Stimulated activated CD4-positive, alpha-beta T cell treated with anti-CD3 and anti-CD28 coated beads, Interleukin-15, amount 100 ng/mL, for 48 hours (primary cell): ENCODE measurements at regions not wholly inside any gene's neighbourhood (a gene's known extent, or its start where the extent isn't known, plus 50 kb on each side); places are given as distances from the start of the nearest gene placed in this dataset.
"Not testable (repeated sequence)": the region's sequence is repeated elsewhere in the genome, so short reads cannot be mapped to it uniquely, and the experiment has no call there.

Experiments used
- DNase-seq, 2 donors: peaks; one replicate each; pipeline ENCODE4 v3.0.0-alpha.2; 2020; ENCODE audit warnings: low read depth in 2 of 2

DNA sequence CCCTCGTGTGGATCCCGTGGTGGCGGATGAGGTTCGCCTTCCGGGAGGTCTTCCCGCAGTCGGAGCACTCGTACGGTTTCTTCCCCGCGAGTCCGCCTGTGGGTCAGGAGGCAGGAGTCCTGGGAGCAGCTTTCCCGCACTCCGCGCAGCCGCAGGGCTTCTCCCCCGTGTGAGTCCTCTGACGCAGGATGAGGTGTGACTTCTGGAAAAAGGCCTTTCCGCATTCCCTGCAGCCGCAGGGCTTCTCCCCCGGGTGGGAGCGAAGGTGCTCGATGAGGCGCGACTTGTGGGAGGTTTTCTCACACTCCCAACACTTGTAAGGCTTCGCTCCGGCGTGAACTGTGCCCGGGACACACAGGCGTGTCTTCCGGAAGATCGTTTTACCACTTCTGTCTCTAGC lies 68.8 kb upstream of the WIPI2 start:
- DNase-seq, result not testable (repeated sequence)

DNA sequence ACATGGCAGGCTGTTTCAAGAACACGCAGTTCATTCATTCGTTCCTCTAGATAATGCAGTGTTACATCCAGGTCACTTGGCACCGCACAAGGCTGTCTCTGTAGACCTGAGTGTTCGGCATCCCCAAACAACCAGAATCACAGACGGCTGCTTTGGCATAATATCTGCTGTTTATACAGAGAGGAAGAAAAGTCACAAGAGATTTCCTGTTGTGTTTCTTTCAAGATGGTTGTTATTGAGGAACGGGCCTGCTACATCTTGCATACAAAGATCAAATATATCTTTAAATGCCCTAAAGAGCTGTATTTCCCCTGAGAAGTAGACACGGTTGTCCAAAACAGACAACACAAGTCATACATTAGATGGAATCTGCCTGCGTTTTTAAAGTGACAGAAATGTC lies 58.8 kb upstream of the WIPI2 start:
- DNase-seq, result not testable (repeated sequence)

DNA sequence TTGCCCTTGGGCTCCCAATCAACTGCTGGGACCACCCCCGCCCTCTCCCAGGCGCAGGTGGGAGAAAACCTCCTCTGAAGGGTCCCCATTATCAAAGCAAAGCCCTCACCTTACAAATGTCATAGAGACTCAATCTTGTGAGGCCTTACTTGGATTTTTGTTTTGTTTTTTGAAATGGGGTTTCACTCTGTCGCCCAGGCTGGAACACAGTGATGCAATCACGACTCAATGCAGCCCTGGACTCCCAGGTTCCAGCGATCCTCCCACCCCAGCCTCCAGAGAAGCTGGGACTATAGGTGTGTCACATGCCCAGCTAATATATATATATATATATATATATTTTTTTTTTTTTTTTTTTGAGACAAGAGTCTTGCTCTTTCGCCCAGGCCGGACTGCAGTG lies 57.5 kb upstream of the WIPI2 start:
- no peak for DNase-seq

DNA sequence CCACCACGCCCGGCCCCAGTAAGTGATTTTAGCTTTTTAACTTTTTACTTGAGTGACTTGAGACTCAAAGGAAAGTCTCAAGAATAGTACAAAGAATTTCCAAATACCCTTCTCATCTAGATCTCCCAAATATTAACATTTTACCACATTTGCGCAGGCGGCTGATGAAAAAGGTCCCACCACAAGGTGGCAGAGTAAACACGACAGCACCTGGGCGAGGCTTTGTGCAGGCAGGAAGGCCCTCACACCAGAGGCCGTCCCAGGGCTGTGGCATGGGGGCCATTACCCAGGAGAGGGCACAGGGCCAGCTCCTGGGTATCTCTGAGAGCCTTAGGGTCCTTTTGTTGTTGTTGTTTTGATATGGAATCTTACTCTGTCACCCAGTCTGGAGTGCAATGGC lies 50.0 kb upstream of the WIPI2 start:
- peak in 1 of 2 donors; percentile 6 for DNase-seq
